ENCODE measurements at regions not wholly inside any gene's neighbourhood (a gene's known extent, or its start where the extent isn't known, plus 50 kb on each side); places are given as distances from the start of the nearest gene placed in this dataset.

DNA sequence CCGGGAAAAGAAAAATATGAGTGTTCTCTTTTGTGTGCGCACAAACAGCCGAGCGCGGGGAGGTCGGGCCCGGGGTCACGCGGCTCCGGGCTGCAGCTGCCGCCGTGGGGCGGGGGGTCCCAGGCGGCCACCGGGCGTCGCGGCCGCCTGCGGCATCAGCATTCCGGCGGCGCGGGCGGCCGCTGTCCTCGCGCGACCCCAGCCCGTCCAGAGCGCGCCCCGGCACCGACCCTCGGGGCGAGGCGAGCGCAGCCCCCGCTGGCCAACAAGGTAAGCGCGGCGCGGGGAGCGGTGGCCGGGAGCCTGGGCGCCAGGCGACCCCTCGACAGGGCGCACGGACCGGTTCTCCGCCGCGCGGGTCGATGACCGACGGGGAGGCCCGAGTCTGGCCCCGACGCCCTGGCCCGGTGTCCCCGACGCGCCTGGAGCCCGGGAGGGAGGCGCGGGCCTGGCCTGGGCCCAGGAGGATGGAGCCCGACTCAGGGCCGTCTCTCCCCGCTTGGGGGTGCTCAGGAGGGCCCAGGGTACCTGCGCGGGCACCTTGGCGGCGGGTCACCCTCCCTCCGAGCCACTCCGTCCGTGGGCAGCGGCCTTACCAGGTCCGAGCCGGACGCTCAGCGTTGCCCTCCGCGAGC is 103.9 kb upstream of the DIO3 start:
- Histone ChIP-seq H2AFZ (ENCODE audit: low read depth, low read length, severe bottlenecking) (no peak overlapping the region), H3K79me2 (ENCODE audit: insufficient read depth, low read length) (no peaks in the 10 kb centered on the region), H3K9me2 (replicated peaks; ENCODE audit: insufficient read depth, low read length) (no peaks in the 10 kb centered on the region), H3K4me3 (ENCODE audit: insufficient read depth, low read length, poor library complexity, severe bottlenecking) (no peak overlapping the region), H4K20me1 (ENCODE audit: low read depth, low read length) (no peaks in the 10 kb centered on the region), H3K27ac (ENCODE audit: low read depth, low read length) (no peak overlapping the region), H3K9ac (ENCODE audit: low read length) (no peak overlapping the region), H3K36me3 (ENCODE audit: low read length) (no peaks in the 10 kb centered on the region), H3F3A (ENCODE audit: insufficient read depth) (no peaks in the 10 kb centered on the region), H3K9me3 (ENCODE audit: insufficient read depth, low read length) (no peaks in the 10 kb centered on the region), H3K27me3 (ENCODE audit: low read length) (no peaks in the 10 kb centered on the region), H3K4me2 (ENCODE audit: low read depth, low read length, poor library complexity, severe bottlenecking) (no peak overlapping the region)
- TF ChIP-seq EZH2phosphoT487 (conservative IDR thresholded peaks at IDR 0.05; ENCODE audit: low read length): no peak
- TF ChIP-seq, protein P1, sequence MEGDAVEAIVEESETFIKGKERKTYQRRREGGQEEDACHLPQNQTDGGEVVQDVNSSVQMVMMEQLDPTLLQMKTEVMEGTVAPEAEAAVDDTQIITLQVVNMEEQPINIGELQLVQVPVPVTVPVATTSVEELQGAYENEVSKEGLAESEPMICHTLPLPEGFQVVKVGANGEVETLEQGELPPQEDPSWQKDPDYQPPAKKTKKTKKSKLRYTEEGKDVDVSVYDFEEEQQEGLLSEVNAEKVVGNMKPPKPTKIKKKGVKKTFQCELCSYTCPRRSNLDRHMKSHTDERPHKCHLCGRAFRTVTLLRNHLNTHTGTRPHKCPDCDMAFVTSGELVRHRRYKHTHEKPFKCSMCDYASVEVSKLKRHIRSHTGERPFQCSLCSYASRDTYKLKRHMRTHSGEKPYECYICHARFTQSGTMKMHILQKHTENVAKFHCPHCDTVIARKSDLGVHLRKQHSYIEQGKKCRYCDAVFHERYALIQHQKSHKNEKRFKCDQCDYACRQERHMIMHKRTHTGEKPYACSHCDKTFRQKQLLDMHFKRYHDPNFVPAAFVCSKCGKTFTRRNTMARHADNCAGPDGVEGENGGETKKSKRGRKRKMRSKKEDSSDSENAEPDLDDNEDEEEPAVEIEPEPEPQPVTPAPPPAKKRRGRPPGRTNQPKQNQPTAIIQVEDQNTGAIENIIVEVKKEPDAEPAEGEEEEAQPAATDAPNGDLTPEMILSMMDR (IDR thresholded peaks at IDR 0.05; ENCODE audit: insufficient read depth, low read length, poor library complexity, severe bottlenecking): no peak

DNA sequence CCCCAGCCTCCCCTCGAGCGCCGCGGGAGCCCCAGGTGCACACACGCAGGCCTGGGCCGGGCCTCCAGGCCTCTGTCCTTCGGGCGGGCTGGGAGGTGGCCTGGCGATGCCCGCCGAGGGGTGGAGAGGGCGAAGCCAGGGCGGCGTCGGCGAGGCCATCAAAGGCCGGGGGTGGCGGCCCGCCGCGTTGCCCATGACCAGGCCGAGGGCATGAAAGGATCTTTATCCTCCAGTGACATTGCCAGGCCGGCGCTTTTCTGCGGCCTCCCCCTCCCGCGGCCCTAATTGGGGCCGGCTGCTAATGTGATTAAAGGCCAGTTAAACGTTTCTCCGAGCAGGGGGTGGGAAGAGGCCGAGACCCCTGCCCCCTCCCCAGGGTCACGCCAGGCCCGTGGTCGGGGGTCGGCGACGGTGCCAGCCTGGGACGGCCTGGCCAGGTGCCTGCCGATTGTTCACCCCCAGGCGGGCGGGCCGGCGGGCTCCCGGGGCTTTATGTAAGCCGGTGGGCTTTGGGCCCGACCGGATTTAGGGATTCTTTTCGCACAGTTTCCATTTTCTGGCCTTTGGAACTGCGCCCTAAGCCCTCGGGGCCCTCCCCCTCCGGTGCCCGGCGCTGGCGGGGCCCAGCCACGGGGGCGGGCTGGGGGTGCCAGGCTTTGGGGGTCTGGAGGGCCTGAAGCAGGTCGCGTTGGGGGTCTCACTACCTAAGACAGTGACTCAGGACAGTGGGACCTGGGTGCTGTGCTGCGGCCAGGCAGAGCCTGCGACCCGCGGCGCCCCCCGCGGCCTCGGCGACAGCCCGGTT is 103.2 kb upstream of the DIO3 start:
- Histone ChIP-seq H3K9ac (ENCODE audit: low read length) (no peak overlapping the region), H3K4me2 (ENCODE audit: low read depth, low read length, poor library complexity, severe bottlenecking) (no peak overlapping the region), H3K9me2 (replicated peaks; ENCODE audit: insufficient read depth, low read length) (no peaks in the 10 kb centered on the region), H3F3A (ENCODE audit: insufficient read depth) (no peaks in the 10 kb centered on the region), H3K79me2 (ENCODE audit: insufficient read depth, low read length) (no peaks in the 10 kb centered on the region), H3K4me3 (ENCODE audit: insufficient read depth, low read length, poor library complexity, severe bottlenecking) (no peak overlapping the region), H4K20me1 (ENCODE audit: low read depth, low read length) (no peaks in the 10 kb centered on the region), H3K36me3 (ENCODE audit: low read length) (no peaks in the 10 kb centered on the region), H3K27me3 (ENCODE audit: low read length) (no peaks in the 10 kb centered on the region), H3K9me3 (ENCODE audit: insufficient read depth, low read length) (no peaks in the 10 kb centered on the region), H3K27ac (ENCODE audit: low read depth, low read length) (no peak overlapping the region), H2AFZ (ENCODE audit: low read depth, low read length, severe bottlenecking) (no peak overlapping the region)
- no peak for TF ChIP-seq EZH2phosphoT487 (conservative IDR thresholded peaks at IDR 0.05; ENCODE audit: low read length)
- TF ChIP-seq, protein P1 (IDR thresholded peaks at IDR 0.05; ENCODE audit: insufficient read depth, low read length, poor library complexity, severe bottlenecking): no peak

DNA sequence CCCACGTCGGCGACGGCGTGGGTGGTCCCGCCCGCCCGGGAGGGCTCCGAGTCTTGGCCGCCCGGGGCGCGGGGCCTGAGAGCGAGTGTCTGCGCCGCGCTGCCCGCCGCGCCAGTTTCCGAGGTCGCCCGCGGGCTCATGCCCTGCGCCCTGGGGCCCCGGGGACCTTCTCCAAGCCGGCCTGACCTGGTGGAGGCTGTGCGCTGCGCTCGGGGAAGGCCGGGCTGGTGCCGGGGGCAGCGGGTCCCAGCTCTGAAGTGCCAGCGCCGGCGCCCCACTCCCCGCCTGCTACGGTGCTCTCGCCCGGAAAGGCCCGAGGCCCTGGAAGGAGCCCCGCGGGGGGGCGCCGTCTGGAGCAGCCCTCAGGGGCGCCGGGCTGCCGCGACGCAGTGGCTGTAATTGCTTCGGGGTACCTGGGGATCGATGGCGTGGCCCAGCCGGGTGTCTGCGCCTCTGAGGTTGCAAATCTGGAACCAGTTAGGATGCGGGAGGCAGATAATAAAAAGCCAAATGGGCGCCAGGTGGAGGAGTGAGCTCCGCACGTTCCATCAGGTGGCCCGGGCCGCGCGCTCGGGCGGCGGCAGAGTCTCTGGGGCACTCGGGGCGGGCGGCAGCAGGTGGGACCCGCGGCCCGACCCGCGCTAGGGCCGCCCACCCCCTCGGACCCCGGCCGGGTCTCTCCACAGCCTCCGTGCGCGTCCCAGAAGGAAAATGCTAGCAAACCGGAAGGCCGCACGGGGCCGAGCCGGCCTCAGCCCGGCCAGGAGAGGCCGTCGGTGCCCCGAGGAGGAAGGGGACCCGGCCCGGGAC is 102.3 kb upstream of the DIO3 start:
- Histone ChIP-seq H3K9me3 (ENCODE audit: insufficient read depth, low read length) (no peaks in the 10 kb centered on the region), H2AFZ (ENCODE audit: low read depth, low read length, severe bottlenecking) (no peak overlapping the region), H3K4me2 (ENCODE audit: low read depth, low read length, poor library complexity, severe bottlenecking) (no peak overlapping the region), H3K27me3 (ENCODE audit: low read length) (no peaks in the 10 kb centered on the region), H4K20me1 (ENCODE audit: low read depth, low read length) (no peaks in the 10 kb centered on the region), H3K27ac (ENCODE audit: low read depth, low read length) (no peak overlapping the region), H3K4me3 (ENCODE audit: insufficient read depth, low read length, poor library complexity, severe bottlenecking) (no peak overlapping the region), H3K9ac (ENCODE audit: low read length) (no peak overlapping the region), H3K79me2 (ENCODE audit: insufficient read depth, low read length) (no peaks in the 10 kb centered on the region), H3K36me3 (ENCODE audit: low read length) (no peaks in the 10 kb centered on the region), H3K9me2 (replicated peaks; ENCODE audit: insufficient read depth, low read length) (no peaks in the 10 kb centered on the region), H3F3A (ENCODE audit: insufficient read depth) (no peaks in the 10 kb centered on the region)
- TF ChIP-seq EZH2phosphoT487 (conservative IDR thresholded peaks at IDR 0.05; ENCODE audit: low read length): no peak
- TF ChIP-seq, protein P1 (IDR thresholded peaks at IDR 0.05; ENCODE audit: insufficient read depth, low read length, poor library complexity, severe bottlenecking): no peak
